ENCODE measurements at regions not wholly inside any gene's neighbourhood (a gene's known extent, or its start where the extent isn't known, plus 50 kb on each side); places are given as distances from the start of the nearest gene placed in this dataset.

DNA sequence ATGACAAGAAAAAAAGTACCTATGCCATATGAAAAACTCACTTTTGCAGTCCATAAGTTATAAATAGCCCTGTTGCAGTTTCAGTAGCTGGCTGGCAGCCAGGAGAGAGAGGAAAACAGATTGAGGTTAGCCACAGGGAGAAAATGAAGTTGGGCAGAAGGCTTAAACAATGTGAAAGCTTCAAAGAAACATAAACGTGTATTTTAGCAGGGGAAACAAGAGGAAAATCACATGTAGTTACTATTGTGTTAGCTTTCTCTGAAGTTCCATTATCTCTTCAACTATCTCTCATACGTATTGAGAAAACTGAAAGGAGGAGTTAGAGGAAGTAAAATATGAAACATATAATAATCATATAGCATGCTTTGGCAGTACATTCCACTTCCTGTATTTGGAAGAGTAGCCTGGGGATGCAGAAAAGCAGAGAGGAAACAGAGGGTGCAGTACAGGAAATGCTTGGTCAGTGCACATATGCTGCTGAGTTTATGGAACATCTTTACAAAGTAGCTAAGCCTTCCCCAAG is 1551.1 kb downstream of the EFNB2 start:
- intact Hi-C loops (cut with DNase I) = no loop called here
- Histone ChIP-seq H3K4me1 (ENCODE audit: control insufficient read depth in 1 of 2, insufficient read depth in 2 of 2, low read length in 2 of 2) (no peaks in the 10 kb centered on the region), H3K9me3 (ENCODE audit: control insufficient read depth, low read length) (no peaks in the 10 kb centered on the region), H3K27me3 (ENCODE audit: control insufficient read depth in 1 of 2, insufficient read depth in 2 of 2, low read length in 1 of 2) (no peaks in the 10 kb centered on the region), H3K4me3 (ENCODE audit: low read length in 2 of 2) (no peak overlapping the region), H3K27ac (ENCODE audit: low read depth in 1 of 2, low read length in 2 of 2) (no peak overlapping the region), H3K36me3 (ENCODE audit: control insufficient read depth in 1 of 2, insufficient read depth in 2 of 2, low read length in 1 of 2) (no peaks in the 10 kb centered on the region)
- peak in 1 of 2 donors; percentile 55 for DNase-seq
- WGBS, 2 donors = 11 to 14% methylated on average over 2 of the region's 2 CpGs
- ATAC-seq (ENCODE audit: low FRiP score) = no peak

GRCh38 chr13:104983601-104984000 is 1551.9 kb downstream of the EFNB2 start:
- DNase-seq (no peak), ATAC-seq (ENCODE audit: low FRiP score) (no peak)
- H3K4me3 ChIP-seq (ENCODE audit: low read length in 2 of 2) = no peak overlapping the region
- H3K36me3 ChIP-seq (ENCODE audit: control insufficient read depth in 1 of 2, insufficient read depth in 2 of 2, low read length in 1 of 2) = no peaks in the 10 kb centered on the region
- H3K27me3 ChIP-seq (ENCODE audit: control insufficient read depth in 1 of 2, insufficient read depth in 2 of 2, low read length in 1 of 2) = no peaks in the 10 kb centered on the region
- 80 to 81% methylated on average over 1 of the region's 1 CpG for WGBS, 2 donors
- H3K9me3 ChIP-seq (ENCODE audit: control insufficient read depth, low read length) = no peaks in the 10 kb centered on the region
- intact Hi-C loops (cut with DNase I) = no loop called here
- H3K4me1 ChIP-seq (ENCODE audit: control insufficient read depth in 1 of 2, insufficient read depth in 2 of 2, low read length in 2 of 2) = no peaks in the 10 kb centered on the region
- no peak overlapping the region for H3K27ac ChIP-seq (ENCODE audit: low read depth in 1 of 2, low read length in 2 of 2)

- Histone ChIP-seq H3K27ac (ENCODE audit: low read depth in 1 of 2, low read length in 2 of 2) (no peak overlapping the region), H3K36me3 (ENCODE audit: control insufficient read depth in 1 of 2, insufficient read depth in 2 of 2, low read length in 1 of 2) (no peaks in the 10 kb centered on the region), H3K9me3 (ENCODE audit: control insufficient read depth, low read length) (no peaks in the 10 kb centered on the region), H3K27me3 (ENCODE audit: control insufficient read depth in 1 of 2, insufficient read depth in 2 of 2, low read length in 1 of 2) (no peaks in the 10 kb centered on the region), H3K4me1 (ENCODE audit: control insufficient read depth in 1 of 2, insufficient read depth in 2 of 2, low read length in 2 of 2) (no peaks in the 10 kb centered on the region), H3K4me3 (ENCODE audit: low read length in 2 of 2) (no peak overlapping the region)
- intact Hi-C loops (cut with DNase I) = no loop called here
- 90 to 98% methylated on average over 2 of the region's 2 CpGs for WGBS, 2 donors
- no peak for ATAC-seq (ENCODE audit: low FRiP score)
- no peak for DNase-seq
These were observed 1554.9 kb downstream of the EFNB2 start for GRCh38 chr13:104980586-104980985.

DNA sequence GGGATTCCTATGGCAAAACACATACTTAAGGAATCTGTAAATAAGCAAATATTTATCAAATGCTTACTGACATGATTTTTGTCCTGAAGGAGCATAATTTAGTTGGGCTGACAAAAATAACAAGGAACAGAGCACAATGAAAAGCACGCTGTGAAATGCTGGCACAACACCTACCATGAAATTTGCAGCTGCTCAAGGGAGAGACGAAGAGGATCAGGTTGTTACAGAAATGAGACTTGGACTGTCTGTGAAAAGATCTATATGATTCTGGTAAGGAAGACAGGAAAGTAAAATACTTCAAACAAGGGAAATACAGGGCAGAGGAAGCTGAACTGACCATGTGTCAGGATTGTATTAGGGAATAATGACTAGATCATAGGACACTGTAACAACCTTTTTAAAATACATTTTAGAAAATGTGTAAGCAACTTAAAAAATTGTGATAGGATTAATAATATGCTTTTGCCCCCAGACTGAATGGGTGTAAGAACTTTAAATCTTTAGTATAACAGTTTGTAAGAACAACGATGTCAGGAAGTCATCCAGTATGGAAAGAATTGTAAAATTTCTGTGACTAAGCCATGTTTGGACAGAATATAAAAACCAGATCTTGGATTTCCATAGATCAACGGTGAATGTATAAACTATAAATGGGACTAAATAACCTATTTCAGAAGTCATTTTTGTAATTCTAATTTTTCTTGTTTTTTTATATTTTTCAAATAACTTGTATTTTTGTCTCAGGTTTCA is 1556.0 kb downstream of the EFNB2 start:
- 42 to 46% methylated on average over 4 of the region's 4 CpGs for WGBS, 2 donors
- no peaks in the 10 kb centered on the region for H3K9me3 ChIP-seq (ENCODE audit: control insufficient read depth, low read length)
- intact Hi-C loops (cut with DNase I) = no loop called here
- H3K27me3 ChIP-seq (ENCODE audit: control insufficient read depth in 1 of 2, insufficient read depth in 2 of 2, low read length in 1 of 2) = no peaks in the 10 kb centered on the region
- ATAC-seq (ENCODE audit: low FRiP score) (no peak), DNase-seq (no peak)
- H3K36me3 ChIP-seq (ENCODE audit: control insufficient read depth in 1 of 2, insufficient read depth in 2 of 2, low read length in 1 of 2) = no peaks in the 10 kb centered on the region
- H3K4me1 ChIP-seq (ENCODE audit: control insufficient read depth in 1 of 2, insufficient read depth in 2 of 2, low read length in 2 of 2) = no peaks in the 10 kb centered on the region
- H3K27ac ChIP-seq (ENCODE audit: low read depth in 1 of 2, low read length in 2 of 2) = no peak overlapping the region
- no peak overlapping the region for H3K4me3 ChIP-seq (ENCODE audit: low read length in 2 of 2)

DNA sequence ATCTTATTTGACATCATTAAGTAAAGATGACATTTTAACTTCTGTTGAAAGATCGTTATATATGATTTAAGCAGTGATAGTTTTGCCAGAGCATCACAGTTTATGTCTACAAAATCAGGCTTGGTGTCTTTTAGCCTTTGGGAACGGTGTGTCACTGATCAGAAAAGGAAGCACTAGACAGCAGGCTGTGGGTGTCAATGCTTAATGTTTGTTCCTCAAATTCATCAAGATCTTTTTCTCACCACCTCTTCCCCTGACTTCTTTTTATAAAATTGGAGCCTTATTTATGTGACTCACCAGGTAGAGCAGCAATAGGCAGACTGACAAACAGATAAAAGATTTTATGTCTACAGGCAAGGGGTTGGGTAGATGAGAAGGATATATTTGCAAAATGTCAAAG is 1558.5 kb downstream of the EFNB2 start:
- no peaks in the 10 kb centered on the region for H3K27me3 ChIP-seq (ENCODE audit: control insufficient read depth in 1 of 2, insufficient read depth in 2 of 2, low read length in 1 of 2)
- H3K36me3 ChIP-seq (ENCODE audit: control insufficient read depth in 1 of 2, insufficient read depth in 2 of 2, low read length in 1 of 2) = no peaks in the 10 kb centered on the region
- DNase-seq (no peak), ATAC-seq (ENCODE audit: low FRiP score) (no peak)
- 80 to 88% methylated on average over 2 of the region's 2 CpGs for WGBS, 2 donors
- intact Hi-C loops (cut with DNase I) = no loop called here
- H3K4me1 ChIP-seq (ENCODE audit: control insufficient read depth in 1 of 2, insufficient read depth in 2 of 2, low read length in 2 of 2) = no peaks in the 10 kb centered on the region
- H3K9me3 ChIP-seq (ENCODE audit: control insufficient read depth, low read length) = no peaks in the 10 kb centered on the region
- H3K27ac ChIP-seq (ENCODE audit: low read depth in 1 of 2, low read length in 2 of 2) = no peak overlapping the region
- H3K4me3 ChIP-seq (ENCODE audit: low read length in 2 of 2) = no peak overlapping the region

DNA sequence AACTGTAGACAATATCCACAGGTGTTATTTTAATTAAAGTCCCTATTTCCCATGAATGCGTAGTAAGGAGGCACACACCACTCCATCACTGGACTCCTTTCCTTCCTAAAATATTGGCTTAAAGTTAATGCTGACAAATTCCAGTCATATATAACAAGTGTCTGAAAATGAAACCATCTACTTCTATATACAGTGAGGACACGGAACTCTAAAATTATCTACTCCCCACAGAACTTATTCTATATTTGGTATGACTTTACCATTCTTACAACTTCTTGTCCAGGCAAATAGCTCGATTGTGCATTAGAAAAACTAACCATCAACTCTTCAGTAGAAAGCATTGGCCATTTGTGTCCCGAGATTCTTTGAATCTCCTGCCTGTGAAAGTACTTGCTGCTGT is 1560.2 kb downstream of the EFNB2 start:
- 57 to 61% methylated on average over 4 of the region's 4 CpGs for WGBS, 2 donors
- Histone ChIP-seq H3K4me1 (ENCODE audit: control insufficient read depth in 1 of 2, insufficient read depth in 2 of 2, low read length in 2 of 2) (no peaks in the 10 kb centered on the region), H3K27me3 (ENCODE audit: control insufficient read depth in 1 of 2, insufficient read depth in 2 of 2, low read length in 1 of 2) (no peaks in the 10 kb centered on the region), H3K9me3 (ENCODE audit: control insufficient read depth, low read length) (no peaks in the 10 kb centered on the region), H3K27ac (ENCODE audit: low read depth in 1 of 2, low read length in 2 of 2) (no peak overlapping the region), H3K4me3 (ENCODE audit: low read length in 2 of 2) (no peak overlapping the region), H3K36me3 (ENCODE audit: control insufficient read depth in 1 of 2, insufficient read depth in 2 of 2, low read length in 1 of 2) (no peaks in the 10 kb centered on the region)
- DNase-seq (no peak), ATAC-seq (ENCODE audit: low FRiP score) (no peak)
- intact Hi-C loops (cut with DNase I) = no loop called here

DNA sequence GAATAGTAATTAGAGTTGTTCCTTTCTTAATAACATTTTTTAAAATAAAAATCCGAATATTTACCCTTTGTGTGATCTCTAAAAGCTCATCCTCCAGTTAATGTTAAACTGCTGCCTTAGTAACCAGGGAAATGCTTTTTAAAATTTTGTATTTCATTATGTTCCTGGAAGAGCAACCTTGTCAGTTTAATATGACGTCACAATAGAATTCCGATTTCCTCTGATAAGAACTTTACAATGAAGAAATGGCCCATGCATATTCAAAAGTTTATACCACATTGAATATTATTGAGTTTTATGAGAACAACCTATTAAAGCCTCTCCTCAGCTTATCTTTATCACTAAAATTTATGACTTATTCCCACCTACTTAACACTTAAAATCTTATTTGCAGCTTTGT is 1566.6 kb downstream of the EFNB2 start:
- DNase-seq = no peak
- H3K4me3 ChIP-seq (ENCODE audit: low read length in 2 of 2) = no peak overlapping the region
- no peaks in the 10 kb centered on the region for H3K4me1 ChIP-seq (ENCODE audit: control insufficient read depth in 1 of 2, insufficient read depth in 2 of 2, low read length in 2 of 2)
- no peak overlapping the region for H3K27ac ChIP-seq (ENCODE audit: low read depth in 1 of 2, low read length in 2 of 2)
- ATAC-seq (ENCODE audit: low FRiP score) = no peak
- H3K27me3 ChIP-seq (ENCODE audit: control insufficient read depth in 1 of 2, insufficient read depth in 2 of 2, low read length in 1 of 2) = no peaks in the 10 kb centered on the region
- no peaks in the 10 kb centered on the region for H3K9me3 ChIP-seq (ENCODE audit: control insufficient read depth, low read length)
- 94 to 96% methylated on average over 3 of the region's 3 CpGs for WGBS, 2 donors
- intact Hi-C loops (cut with DNase I) = no loop called here
- no peaks in the 10 kb centered on the region for H3K36me3 ChIP-seq (ENCODE audit: control insufficient read depth in 1 of 2, insufficient read depth in 2 of 2, low read length in 1 of 2)

DNA sequence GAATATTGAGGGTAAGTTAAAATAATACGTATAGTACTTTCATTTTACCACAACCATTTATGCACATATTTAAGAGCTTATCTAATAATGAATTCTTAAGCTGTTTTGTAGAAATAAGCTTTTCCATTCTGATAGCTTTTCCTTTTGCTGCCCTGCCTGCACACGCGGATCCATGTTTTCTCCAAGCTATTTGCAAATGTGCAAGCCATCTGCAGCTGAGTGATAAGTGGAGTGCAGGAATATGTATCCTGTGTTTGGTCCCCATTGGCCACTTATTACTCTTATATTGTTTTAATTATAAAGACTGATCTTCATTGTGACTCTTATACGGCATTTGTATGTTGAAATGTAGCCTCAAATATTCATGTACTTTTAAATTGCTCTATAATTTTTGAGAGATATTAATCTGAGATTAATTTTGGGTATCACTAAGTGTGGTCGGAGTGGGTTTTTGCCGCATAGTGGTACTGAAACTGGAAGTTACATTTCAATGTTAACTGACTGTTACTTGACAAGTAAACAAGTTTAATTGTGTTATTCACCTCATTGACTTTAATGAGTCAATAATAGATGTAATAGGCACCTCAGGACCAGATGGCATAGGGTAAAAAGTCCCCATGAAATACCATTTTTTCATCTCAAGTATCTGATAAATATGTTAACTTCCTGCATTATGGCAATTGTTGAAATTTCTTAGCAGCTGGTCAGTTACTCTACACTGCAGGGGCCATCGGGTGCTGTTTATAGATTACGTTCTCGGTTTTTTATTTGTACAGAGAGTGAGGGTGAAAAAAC is 1567.4 kb downstream of the EFNB2 start:
- no peak for ATAC-seq (ENCODE audit: low FRiP score)
- no peaks in the 10 kb centered on the region for H3K4me1 ChIP-seq (ENCODE audit: control insufficient read depth in 1 of 2, insufficient read depth in 2 of 2, low read length in 2 of 2)
- no peak for DNase-seq
- no peak overlapping the region for H3K4me3 ChIP-seq (ENCODE audit: low read length in 2 of 2)
- no peaks in the 10 kb centered on the region for H3K36me3 ChIP-seq (ENCODE audit: control insufficient read depth in 1 of 2, insufficient read depth in 2 of 2, low read length in 1 of 2)
- H3K27ac ChIP-seq (ENCODE audit: low read depth in 1 of 2, low read length in 2 of 2) = no peak overlapping the region
- intact Hi-C loops (cut with DNase I) = no loop called here
- H3K27me3 ChIP-seq (ENCODE audit: control insufficient read depth in 1 of 2, insufficient read depth in 2 of 2, low read length in 1 of 2) = no peaks in the 10 kb centered on the region
- 57% methylated on average over 9 of the region's 9 CpGs for WGBS, 2 donors
- no peaks in the 10 kb centered on the region for H3K9me3 ChIP-seq (ENCODE audit: control insufficient read depth, low read length)

GRCh38 chr13:104967376-104967775 is 1568.1 kb downstream of the EFNB2 start:
- Histone ChIP-seq H3K4me1 (ENCODE audit: control insufficient read depth in 1 of 2, insufficient read depth in 2 of 2, low read length in 2 of 2) (no peaks in the 10 kb centered on the region), H3K27me3 (ENCODE audit: control insufficient read depth in 1 of 2, insufficient read depth in 2 of 2, low read length in 1 of 2) (no peaks in the 10 kb centered on the region), H3K27ac (ENCODE audit: low read depth in 1 of 2, low read length in 2 of 2) (no peak overlapping the region), H3K36me3 (ENCODE audit: control insufficient read depth in 1 of 2, insufficient read depth in 2 of 2, low read length in 1 of 2) (no peaks in the 10 kb centered on the region), H3K9me3 (ENCODE audit: control insufficient read depth, low read length) (no peaks in the 10 kb centered on the region), H3K4me3 (ENCODE audit: low read length in 2 of 2) (no peak overlapping the region)
- intact Hi-C loops (cut with DNase I) = no loop called here
- ATAC-seq (ENCODE audit: low FRiP score) (no peak), DNase-seq (no peak)
- WGBS, 2 donors = 1 to 5% methylated on average over 3 of the region's 3 CpGs

All from aorta (tissue), 5 donors.